ENCODE measurements at regions not wholly inside any gene's neighbourhood (a gene's known extent, or its start where the extent isn't known, plus 50 kb on each side); places are given as distances from the start of the nearest gene placed in this dataset.

- no peak for DNase-seq
These were observed 348.3 kb upstream of the CDH6 start for GRCh38 chr5:30845194-30845593.

- DNase-seq: no peak
These were observed 349.9 kb upstream of the CDH6 start for GRCh38 chr5:30843541-30843940.

- no peak for DNase-seq
These were observed 353.5 kb upstream of the CDH6 start for GRCh38 chr5:30839956-30840355.

DNA sequence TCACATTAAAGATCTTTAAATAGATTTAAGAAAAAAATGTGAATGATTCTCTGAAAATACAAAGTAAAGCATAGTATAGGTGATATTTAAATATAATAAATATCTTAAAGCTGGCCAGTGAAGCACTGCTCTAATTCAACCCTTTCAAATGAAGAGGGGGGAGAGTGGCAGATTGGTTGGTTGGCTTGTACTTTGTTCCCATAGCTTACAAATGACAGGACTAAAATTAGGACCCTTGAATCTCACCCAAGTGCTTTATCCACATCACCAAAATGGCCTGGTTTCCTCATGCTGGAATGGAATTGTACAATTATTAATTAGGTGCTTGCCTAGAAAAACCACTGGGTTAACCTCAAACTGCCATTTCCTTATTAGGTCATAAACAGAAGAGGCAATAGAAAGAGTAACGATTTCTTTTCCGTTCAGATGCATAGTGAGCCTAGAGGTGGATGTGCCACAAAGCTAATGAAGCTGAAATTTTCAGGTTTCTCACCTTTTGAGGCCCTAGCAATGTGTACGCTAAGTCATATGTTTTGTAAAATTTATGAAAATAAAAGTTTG is 354.5 kb upstream of the CDH6 start:
- no peak for DNase-seq

- DNase-seq: no peak
These were observed 361.0 kb upstream of the CDH6 start for GRCh38 chr5:30832519-30832918.

GRCh38 chr5:30831605-30832004 is 361.9 kb upstream of the CDH6 start:
- no peak for DNase-seq

DNA sequence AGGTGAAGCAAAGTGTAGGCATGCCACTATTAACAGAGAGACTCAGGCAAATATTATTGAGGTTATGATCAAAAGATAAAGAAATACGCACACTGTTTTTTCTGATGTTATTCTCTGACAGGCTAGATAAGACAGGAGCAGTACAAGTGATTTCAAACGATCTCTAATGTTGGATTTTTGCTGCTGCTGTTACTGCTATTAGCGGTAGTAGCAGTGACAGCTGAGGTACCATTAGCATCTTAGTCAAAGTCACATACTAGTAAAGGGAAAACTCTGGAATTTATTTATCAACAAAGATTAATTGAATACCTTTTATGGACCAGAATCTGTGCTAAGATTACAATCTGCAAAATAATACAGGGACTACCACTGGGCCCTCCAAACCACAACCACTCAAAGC is 362.4 kb upstream of the CDH6 start:
- no peak for DNase-seq

- DNase-seq: no peak
These were observed 382.2 kb upstream of the CDH6 start for GRCh38 chr5:30811298-30811697.

DNA sequence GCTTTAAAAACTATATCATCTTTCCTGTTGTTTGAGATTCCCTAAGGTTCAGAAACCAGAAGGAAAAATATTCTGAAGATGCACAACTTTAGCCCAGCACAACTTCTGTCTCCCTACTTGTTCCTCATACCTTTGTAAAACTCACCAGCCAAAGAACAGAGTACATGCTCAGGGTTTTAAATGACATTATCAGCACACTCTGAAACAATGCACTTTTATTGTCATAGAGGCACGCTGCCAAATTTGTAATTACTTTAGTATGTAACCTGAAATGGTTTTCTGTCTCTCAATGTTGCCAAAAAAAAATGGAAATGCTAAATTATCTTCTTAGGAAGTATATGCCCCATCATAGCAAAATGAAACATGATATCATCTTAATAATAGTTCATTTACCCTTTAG is 383.6 kb upstream of the CDH6 start:
- DNase-seq: no peak

DNA sequence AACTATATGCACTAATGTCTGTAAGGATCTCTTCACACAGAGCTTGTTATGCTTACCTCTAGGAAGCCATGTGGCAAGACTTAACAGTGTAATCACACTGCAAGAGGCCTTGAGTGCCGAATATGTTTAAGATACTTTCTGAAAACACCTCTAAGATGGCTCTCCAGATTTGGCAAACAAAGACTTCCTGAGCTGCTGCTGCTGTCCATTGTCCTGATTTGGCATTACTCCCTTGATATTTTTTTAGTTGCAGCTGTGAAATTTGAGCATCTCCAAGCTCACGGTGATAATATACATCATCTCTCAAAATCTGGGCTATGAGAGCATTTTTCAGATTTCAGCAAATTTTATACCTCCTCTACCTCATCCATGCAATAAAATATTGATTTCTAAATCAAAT is 384.5 kb upstream of the CDH6 start:
- no peak for DNase-seq

DNA sequence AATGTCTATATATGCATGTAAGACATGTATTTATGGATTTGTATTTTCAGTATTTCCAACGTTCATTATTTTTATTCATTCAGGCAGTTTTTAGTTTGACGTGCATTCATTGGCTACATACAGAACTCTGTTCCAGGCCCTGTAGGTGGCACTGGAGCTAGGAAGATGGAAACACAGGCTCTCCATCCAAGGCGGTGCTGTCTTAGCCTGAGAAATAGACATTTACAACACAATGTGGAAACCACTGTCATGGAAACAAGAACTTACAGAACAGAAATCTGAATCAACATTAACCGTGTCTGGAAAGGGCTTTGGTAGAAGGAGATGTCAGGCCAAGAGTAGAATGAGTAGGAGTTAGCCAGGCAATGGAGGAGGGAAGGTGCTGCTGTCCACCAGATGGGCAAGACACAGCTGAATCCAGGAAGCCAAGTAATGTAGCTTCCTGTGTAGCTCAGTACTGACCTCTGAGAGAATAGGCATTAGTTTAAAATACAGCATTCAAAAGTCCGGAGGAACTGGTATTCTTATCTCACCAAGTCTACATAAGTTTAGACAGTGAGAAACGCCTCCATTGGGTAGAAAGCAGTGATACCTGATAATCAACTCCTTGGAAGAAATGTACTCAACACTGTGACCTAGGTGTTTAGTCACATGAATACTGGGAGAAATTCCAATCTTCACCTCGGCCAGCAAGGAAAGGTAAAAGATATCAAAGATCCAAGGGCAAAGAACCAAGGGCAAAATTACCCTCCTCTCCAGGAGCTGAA is 388.6 kb upstream of the CDH6 start:
- no peak for DNase-seq

- DNase-seq: no peak
These were observed 390.4 kb upstream of the CDH6 start for GRCh38 chr5:30802961-30803705.

GRCh38 chr5:30781643-30782042 is 411.8 kb upstream of the CDH6 start:
- no peak for DNase-seq

DNA sequence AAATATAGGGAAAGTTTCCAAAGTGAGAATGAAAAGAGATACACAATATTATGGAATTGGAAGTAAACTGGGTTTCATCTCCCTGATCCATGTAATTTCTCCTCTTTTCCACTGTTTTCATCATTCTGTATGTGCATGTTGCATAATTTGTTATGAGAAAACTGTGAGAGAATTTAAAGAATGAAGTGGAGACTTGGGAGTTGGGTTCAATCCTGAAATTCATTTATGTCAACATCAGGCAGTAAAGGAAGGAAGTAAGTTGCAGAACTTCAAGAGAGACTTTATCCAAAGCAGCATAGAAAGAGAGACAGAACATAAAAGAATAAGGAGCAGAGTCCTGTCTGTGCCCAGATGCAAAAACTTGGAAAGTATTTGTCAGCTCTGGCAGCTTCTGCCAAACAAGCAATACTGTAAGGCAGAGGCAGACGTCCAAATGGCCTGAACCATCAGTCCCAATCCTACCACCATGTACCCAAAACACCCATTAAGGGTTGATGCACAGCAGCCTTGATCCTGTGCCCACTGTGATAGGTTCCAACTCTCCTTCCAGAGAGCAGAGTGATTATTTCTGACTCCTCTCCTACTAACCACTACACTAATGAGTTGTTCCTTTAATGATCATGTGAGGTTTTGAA is 425.3 kb upstream of the CDH6 start:
- no peak for DNase-seq

DNA sequence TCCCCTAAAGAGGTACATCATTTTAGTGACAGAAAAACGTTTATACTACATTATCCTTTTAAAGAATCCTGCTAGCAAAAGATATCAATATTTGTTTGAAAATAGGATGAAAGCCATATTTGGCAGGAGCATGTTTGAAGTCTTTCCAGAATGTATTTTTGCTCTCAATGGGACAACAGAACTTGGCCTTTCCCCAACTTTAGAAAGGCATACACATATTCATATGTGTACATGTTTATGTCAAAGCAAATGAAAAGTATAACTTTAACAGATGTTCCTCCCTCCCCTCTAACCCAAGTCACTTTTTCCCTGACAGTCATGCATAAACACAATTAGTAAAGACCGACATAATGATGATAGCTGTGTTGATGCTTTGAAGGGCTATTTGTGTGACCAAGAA is 427.8 kb upstream of the CDH6 start:
- DNase-seq: no peak

DNA sequence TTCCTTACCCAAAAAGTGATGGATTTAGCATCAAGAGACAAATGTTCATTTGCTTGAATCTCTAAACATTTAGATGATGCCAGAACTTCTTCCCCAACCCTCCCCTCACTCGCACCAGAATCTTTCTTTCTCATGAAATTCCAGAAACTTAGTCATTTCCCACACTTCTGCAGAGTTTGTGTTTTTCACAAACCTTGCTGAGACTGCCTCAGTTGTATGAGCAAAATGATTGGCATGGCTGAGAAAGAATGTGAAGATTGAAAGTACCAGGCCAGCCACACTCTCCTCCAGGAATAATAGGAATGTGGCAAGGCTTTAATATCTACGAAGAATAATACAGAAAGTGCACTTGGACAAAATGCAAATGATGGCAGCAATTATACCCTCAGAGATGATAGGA is 428.3 kb upstream of the CDH6 start:
- no peak for DNase-seq

- no peak for DNase-seq
These were observed 428.8 kb upstream of the CDH6 start for GRCh38 chr5:30764704-30765103.

GRCh38 chr5:30759731-30760130 is 433.8 kb upstream of the CDH6 start:
- no peak for DNase-seq

DNA sequence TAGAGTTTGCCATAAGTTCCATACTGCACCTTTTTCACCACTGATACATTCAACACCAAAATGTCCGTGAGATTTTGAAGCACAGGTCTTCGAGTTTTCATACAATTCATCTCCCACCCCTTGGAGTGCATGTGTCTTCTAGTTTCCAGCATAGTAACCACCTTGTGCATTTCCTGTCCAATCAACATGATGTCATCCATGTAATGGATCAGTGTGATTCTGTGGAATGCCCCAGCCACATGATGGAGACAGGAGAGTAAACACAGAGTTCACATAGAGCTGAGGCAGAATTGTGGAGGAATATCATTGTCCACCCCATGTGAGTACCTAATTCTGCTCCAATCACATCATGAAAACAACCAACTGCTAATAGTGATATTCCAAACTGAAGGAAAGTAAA is 441.5 kb upstream of the CDH6 start:
- no peak for DNase-seq

- peak in 2 of 4 experiments; percentile 2 for DNase-seq
These were observed 443.5 kb upstream of the CDH6 start for GRCh38 chr5:30749971-30750370.

DNA sequence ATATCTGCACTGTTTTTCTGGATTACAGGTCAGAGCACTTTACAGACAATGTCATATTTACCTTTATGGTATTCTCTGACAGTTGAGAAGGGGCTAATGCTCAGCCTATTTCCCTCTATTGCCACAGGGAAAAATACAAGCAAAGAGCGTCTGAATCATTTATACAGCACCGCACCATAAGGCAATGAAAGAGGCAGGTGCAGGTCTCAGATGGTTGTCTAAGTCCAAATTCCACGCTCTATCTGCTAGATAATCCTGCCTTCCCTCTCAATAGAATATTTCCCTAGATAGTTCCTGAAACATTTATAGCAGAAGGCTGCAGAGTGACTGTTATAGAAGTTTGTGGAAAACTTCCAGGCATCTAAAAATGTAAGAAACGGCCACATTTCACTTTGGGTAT is 446.1 kb upstream of the CDH6 start:
- no peak for DNase-seq

DNA sequence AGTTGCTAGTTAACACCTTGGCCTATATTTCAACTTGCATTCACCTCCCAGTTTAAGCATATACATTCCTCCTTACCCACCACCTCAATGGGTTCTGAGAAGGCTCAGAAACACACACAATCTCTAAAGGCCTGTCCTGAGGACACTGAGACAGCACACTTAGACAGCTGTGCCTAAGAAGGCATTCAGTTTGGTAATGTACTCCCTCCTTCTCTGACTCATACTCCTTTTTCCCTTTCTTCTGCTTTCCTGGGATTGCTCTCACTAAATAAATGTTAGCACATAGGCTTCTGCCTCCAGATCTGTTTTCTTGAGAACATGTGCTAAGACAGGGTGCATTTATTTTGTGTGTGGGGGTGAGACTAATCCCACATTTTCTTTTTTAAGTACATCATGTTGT is 456.8 kb upstream of the CDH6 start:
- DNase-seq: peak; percentile 17 to 66 (median 45)

GRCh38 chr5:30734118-30734517 is 459.4 kb upstream of the CDH6 start:
- no peak for DNase-seq

GRCh38 chr5:30725073-30725472 is 468.4 kb upstream of the CDH6 start:
- DNase-seq: peak; percentile 17 to 85 (median 62)
